HG03432 (cell line): ENCODE measurements at regions not wholly inside any gene's neighbourhood (a gene's known extent, or its start where the extent isn't known, plus 50 kb on each side); places are given as distances from the start of the nearest gene placed in this dataset.
"Not testable (repeated sequence)": the region's sequence is repeated elsewhere in the genome, so short reads cannot be mapped to it uniquely, and the experiment has no call there.

Experiments
- ATAC-seq: cut with Tn5 transposase; IDR thresholded peaks from one replicate; pipeline ENCODE4 v1.9.1; 2021; ENCODE audit warnings: mild to moderate bottlenecking, moderate library complexity; ENCODE audit not compliant: unreplicated experiment

DNA sequence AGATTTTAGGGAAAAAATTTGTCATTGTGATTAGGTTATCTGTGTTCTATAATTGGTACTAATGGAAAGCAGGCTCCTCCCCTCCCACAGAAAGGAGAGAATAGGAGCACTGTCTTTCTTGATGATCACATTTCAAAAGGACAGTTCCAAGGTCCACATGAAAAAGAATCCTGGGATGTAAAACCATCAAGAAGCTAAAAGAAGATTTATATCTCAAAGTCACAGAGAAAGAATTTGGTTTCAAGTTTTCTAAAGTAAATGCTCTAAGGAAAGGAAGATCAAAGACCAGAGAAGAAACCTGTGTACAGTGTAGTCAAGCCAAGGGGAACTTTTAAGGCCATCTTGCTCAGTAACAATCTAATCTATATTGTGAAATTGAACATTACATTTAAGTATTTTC lies 652.7 kb upstream of the HS3ST5 start:
- ATAC-seq = no peak

DNA sequence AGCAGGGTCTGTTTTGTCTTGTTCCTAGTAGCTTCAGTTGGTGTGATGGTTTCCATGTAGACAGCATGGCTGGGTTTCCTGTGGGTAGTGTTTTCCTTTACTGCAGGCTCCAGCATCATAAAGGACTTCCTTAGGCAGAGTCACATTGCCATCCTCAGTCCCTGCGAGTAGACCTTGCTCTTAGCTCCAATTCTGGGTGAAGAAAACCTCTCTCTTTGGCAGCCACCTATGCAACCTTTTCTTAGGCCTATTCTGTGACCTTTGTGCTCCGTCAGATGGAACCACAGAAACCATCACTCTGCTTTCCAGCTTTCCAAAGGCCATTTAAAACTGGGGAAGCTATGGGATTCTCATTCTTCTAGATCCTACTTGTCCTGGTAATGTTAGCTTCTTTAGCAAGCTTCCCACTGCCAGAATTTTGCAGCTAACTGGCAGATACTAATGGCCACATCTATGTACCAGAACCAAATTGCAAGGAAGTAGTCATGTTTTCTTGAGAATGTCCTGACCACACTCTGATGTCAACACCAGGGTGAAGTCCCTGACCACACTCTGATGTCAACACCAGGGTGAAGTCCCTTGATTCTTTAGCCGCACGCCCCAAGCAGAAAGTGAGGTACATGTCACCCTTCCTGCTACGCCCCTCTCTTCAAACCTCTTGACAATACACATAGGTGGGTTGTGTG lies 646.6 kb upstream of the HS3ST5 start:
- ATAC-seq = peak; percentile 99

DNA sequence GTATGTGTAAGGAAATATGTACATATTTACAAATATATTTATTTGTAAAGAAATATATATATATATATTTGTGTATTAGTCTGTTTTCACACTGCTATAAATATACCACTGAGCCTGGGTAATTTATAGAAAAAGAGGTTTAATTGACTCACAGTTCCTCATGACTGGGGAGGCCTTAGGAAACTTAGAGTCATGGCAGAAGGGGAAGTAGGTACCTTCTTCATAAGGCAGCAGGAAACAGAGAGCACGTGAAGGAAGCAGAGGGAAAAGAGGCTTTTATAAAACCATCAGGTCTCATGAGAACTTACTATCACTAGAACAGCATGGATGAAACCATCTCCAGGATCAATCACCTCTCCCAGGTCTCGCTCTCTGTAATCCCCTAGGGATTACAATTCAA lies 644.5 kb upstream of the HS3ST5 start:
- no peak for ATAC-seq

DNA sequence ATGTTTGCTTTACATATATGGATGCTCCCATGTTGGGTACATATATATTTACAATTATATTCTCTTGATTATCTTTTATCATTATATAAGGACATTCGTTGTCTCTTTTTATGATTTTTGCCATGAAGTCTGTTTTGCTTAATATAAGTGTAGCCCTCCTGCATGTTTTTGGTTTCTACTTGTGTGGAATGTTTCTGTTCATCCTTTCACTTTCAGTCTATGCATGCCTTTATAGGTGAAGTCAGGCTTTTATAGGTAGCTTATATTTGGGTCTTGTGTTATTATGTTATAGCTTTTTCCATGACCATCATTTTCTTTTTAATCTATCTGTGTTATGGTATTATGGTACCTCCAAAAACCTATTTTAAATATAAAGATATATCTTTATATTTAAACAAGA lies 612.5 kb upstream of the HS3ST5 start:
- peak; percentile 75 for ATAC-seq

DNA sequence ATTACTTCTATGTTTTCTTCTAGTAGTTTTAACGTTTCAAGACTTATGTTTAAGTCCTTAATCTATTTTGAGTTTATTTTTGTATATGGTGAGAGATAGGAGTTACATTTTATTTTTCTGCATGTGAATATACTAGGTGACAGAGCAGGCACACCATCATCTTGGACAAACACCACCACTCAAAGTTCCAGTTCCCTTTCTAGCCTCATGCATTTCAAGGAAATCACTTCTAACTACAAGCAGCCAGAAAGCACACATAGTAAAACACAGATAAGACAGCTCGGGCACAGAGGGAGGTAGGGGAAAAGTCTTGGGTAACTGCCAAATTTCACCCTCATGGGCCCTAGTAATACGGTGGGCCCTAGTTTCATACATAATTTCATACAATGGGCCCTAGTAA lies 609.4 kb upstream of the HS3ST5 start:
- ATAC-seq = no peak

DNA sequence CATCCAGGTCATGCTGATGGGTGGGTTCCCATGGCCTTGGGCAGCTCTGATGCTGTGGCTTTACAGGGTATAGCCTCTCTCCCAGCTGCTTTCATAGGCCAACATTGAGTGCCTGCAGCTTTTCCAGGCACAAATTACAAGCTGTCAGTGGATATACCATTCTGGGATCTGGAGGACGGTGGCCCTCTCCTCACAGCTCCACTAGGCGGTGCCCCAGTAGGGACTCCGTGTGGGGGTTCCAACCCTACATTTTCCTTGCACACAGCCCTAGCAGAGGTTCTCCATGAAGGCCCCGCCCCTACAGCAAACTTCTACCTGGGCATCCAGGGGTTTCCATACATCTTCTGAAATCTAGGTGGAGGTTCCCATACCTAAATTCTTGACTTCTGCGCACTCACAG lies 602.6 kb upstream of the HS3ST5 start:
- no peak for ATAC-seq

DNA sequence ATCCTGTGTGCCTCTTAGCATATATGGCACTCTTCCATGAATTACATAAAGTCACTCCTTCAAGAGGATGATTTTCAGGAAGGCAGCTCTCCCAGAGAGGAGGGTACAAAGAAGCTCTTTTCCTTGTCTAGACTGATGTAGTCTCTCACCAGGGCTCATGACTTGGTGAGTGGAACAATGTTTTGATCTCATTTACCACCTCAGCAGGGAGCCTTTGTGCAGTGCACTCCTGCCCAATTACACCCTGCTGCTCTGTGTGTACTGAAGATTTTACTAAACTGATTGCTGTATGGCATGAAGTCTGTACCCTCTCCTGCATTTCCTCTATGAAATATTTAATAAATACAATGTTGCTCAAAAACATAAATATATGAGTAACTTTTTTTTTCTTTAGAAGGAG lies 598.3 kb upstream of the HS3ST5 start:
- no peak for ATAC-seq

DNA sequence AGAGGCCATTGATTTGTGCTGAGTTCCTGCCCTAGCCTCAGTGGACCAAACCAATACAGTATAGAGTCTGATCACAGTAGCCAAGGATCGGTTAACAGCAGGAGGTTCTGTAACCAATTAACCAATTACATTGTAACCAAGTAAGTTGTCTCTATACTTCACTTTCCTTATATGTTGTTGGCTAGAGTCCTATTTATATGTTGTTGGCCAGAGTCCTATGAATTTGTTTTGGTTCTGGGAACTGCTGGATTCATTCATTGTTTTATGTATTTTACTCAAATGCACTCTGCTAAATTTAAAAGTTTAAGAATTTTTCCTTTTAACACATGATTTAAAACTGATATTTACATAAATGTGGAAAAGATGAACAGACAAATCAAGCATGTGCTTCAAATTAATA lies 597.4 kb upstream of the HS3ST5 start:
- no peak for ATAC-seq

DNA sequence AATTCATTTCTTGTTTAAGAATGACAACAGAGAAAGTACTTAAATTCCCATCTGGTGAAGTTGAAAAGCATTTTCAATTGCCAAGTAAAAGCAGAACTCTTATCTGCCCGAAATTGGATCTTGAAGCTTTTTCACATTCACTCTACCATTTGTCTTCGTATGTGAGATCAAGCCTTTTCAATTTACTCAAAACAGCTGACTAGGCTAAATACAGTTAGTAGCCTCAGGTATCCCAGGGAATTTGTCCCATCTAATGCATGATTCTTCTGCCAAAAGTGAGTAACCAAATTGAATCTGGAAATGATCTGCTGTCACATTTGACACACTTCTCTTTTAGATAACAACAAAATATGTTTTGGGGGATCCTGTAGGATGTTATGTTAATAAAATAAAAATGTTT lies 596.8 kb upstream of the HS3ST5 start:
- ATAC-seq = no peak

DNA sequence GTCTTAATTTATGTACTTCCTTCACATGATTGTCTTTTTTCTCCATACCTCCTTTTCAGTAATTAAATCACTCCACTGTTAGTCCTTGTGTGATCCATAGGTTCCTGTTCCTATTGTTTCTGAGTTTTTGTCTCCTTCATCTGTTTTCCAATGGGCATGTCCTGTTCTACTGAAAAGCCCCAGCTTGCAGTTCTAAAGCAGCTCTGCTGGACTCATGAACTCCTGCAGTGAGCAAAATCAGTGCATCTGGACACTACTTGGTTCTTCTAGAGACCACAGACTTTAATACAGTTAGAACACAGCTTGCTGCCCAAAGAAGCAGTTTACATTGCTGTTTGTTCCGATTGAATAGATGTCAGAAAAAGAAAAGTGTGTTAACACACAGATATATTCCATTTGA lies 593.3 kb upstream of the HS3ST5 start:
- ATAC-seq = no peak

DNA sequence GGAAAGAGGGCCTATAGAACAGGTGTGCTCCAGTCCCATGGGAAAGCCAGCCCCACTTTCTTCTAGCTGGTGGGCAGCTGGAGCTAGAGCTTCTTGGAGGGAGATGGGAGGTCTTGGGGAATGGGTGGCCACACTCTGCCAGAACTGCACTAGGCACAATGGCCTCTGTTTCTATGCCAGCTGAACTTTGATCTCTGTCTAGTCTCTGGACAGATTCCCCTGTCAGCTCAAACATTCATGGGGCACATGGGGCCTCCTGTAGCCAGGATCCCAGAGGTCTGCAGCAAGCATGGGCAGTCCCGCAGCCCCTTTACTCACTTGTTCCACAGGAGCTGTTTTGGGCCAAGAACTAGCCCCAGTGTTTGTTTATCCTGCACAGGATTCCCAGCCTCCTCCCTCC lies 591.3 kb upstream of the HS3ST5 start:
- ATAC-seq = no peak

DNA sequence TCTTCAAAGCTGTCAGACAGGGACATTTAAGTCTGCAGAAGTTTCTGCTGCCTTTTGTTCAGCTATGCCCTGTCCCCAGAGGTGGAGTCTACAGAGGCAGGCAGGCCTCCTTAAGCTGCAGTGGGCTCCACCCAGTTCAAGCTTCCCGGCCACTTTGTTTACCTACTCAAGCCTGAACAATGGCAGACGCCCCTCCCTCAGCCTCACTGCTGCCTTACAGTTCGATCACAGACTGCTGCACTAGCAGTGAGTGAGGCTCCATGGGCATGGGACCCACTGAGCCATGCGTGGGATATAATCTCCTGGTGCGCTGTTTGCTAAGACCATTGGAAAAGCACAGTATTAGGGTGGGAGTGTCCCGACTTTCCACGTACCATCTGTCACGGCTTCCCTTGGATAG lies 585.9 kb upstream of the HS3ST5 start:
- ATAC-seq = not testable (repeated sequence)

DNA sequence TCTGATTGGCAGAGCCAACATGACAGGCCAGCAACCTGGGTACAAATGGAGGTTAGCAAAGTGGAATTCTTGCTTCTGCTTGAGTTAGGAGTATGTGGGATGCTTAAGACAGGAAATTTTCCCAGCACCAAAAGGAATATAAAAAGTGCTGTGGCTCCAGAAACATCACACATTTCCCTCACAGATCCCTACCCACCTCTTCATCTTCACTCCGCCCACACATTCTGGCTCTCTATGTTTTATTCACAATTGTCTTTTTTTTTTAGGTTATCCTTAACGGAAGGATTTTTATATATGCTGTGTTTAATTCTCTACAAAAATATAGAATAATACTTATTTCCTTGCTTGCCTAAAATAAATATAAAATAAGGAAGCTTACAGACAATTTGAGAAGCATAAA lies 563.3 kb upstream of the HS3ST5 start:
- no peak for ATAC-seq

DNA sequence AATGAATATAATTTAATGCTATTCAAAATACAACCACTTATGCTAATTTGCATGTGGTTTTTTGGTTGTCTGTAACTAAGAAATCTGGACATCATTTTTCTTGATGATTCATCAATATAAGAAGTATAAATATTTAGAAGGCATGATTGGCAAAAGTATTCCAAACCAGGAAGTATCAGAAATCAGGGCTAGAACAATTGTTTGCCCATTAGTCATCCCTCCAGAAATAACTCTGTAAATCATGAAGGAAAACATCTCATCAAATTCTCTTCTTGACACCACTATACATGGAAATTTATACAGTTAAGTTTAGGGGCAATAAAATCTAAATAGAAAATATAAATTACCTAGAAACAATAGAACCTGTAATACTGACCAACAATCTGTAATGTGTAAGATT lies 554.7 kb upstream of the HS3ST5 start:
- ATAC-seq = no peak

DNA sequence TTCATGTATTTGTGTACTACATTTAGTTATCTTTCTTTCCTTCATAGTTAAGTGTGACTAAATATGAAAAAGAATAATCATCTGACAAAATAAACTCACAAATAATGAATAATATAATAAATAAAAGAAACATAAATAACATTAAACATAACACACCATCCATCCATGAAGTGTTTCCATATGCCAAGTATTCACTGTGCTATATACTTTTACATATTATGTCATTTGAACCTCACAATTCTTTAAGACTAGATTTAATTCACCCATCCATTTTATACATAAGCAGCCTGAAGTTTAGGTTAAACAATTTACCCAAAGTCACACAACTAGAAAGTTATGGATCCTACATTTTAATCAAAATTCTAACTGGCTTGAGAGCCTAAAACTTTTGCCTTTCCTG lies 549.4 kb upstream of the HS3ST5 start:
- no peak for ATAC-seq

DNA sequence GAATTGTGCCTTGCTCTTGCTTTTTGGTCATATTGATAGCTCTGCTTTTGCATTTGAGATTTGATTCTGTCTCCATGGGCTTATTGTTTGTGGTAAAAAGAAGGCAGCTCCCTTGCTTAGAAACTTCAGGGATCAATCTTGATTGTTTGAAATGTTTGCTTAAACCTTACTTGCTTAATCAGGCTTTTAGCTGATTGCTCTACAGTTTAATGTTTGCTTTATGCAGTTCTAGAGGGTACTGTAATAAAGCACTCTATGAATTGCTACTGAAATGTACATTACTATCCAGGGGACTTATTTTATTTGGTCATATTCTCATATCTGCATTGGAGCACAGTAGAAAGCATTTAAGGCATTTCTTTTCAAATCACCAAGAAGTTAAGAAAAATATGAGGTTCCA lies 545.4 kb upstream of the HS3ST5 start:
- ATAC-seq = no peak

DNA sequence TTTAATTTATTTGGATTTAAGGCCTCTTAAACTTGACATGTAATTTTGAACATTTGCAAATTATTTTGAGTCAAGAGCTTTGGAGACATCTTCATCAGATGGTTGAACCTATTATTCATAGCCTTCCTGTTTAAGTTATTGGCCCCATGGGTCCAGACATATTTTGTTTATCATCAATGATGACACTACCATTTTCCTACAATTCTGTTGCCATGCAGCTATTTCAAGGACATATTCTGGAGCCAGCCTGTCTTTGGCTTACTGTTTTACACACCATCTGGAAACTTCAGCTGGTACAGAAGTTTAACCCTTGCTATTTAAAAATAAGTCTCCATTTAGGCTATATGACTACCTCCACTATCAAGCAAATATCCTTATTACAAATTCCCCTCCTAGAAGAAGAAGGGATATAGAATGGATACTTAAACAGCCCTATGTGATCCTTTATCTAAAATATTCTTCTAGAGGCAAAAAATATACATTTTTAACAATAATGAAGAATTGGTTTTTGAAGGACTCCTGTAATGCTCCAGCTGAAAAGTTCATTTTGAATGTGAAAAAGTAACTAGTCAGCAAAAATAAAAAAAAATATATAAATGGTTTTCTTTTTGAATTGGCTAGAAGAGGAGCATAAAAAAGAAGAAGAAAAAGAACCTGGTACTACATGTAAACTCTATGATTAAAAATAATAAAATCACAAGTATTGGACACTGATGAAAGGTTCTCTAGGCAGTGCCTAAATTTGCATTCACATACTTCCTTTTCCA lies 544.0 kb upstream of the HS3ST5 start:
- no peak for ATAC-seq

DNA sequence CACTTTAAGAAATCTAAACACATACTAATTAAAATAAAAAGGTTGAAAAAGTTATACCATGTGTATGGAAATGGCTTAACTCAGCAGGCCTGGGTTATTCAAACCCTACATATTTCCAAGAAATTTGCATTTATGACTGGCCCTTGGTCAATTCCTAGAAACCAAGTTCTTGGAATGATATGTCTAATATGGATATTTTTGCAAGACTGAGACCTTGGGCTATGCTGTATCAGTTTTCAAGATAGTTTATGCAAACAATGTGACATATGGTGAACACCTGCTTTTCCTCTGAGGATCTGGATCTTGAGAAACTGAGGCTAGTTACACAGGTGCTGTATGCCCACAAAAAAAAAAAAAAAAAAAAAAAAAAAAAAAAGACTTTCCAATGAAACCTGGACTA lies 536.9 kb upstream of the HS3ST5 start:
- ATAC-seq = no peak

DNA sequence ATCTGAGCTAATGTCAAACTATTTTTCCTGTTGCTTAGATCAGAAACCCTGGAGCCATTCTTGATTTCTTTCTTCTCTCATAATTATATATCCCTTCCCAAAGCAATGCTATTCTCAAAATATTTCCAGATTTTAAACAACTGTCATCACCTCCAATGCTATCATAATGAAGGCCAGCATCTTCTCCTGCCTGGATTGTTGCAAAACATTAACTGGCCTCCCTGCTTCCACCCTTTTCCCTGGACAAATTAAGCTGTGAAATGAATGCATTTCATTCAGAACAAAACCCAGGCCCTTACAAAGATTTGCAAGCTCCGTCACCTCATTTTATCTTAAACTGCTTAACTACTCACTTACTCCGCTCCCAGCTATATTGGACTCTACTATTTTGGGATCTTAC lies 535.3 kb upstream of the HS3ST5 start:
- no peak for ATAC-seq

DNA sequence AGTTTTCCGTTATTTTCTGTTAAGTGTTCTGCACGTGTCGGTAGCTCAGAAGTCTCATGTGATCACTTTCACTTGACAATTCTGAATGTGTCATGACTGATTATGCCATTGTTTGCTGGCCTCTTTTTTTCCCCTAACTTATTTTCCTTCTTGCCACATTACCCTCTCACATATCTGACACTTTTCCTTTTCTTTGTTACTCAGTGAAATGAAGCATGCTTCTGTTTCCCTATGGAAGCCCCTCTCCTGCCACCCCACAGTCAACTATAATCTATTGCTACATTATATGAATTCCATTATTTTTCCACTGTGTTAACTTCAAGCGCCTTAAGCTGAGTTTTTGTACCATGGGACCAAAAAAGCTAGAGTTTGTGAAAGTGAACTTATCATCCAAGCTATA lies 531.6 kb upstream of the HS3ST5 start:
- no peak for ATAC-seq

DNA sequence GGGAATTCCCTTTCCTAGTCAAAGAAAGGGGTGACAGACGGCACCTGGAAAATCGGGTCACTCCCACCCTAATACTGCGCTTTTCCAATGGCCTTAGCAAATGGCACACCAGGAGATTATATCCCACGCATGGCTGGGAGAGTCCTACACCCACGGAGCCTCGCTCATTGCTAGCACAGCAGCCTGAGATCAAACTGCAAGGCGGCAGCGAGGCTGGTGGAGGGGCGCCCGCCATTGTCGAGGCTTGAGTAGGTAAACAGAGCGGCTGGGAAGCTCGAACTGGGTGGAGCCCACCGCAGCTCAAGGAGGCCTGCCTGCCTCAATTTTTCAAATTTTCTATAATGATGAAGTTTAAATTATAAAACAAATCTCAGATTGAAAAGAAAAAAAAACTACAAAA lies 522.7 kb upstream of the HS3ST5 start:
- not testable (repeated sequence) for ATAC-seq

DNA sequence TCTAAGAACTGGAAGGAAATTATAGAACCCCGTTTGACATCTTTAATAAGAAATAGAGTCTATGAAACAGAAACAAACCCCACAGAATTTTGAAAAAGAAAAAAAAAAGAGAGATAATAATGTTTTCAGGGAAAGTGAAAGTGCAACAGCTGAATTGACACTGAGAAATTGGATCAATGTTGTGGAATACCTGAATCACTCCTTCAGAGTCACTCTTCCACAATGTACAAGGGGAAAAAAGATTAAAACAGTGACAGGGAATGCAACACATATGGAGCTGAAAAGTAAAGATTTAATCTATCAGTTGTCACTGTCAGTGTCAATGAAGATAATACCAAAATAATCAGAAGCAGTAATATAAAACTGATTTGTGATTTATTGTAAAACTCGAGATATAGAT lies 520.8 kb upstream of the HS3ST5 start:
- ATAC-seq = no peak

DNA sequence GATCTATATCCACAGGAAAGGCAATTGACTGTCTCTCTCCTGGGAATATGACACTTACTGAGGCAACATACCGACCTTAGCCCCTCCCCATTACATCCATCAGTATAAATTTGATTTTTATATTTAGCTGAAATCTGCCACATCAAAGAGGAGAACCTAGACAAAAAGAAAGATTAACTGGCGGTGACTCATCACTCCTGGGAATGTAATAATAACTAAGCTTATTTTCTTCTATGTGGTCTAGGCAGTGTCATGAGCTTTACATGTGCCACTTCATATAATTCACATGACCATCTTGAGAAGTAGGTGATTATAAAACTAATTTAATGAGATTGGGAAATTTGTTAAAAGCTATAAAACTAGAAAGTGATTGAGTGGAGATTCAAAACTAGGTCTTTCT lies 520.0 kb upstream of the HS3ST5 start:
- no peak for ATAC-seq
